ENCODE measurements at regions not wholly inside any gene's neighbourhood (a gene's known extent, or its start where the extent isn't known, plus 50 kb on each side); places are given as distances from the start of the nearest gene placed in this dataset.

DNA sequence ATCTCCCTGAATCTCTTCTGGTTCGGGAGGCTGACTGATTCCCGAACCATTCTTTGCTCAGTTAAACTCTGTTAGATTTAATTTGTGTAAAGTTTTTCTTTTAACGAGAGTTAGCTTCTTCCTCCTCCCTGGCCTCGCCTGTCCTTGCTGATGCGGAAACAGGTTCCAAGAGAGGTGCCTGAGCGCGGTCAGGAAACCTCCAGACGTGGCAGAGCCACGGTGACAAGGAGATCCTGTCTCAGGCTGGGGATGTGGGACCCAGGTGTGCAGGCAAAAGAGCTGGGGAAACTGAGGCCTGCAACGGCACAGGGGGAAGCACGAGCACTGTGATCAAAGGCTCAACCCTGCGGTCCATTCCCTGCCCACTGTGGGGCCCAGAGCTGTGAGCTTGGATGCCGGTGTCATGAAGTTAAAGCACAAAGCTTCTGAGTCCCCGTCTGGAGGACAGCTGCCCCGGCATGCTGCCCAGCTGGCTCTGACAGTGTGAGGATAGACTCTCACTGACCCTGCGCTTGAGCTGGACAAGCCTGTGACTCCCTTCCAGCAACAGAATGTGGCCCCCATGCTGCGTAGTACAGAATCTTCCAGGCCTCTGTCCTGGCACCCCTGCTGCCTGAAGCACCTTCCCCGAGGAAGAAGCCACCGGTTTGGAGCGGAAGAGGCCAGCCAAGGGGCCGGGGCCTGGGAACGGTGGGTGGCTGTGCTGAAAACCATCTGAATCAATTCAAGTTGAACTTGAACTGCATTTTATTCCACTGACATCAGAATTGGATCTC is 960.6 kb downstream of the BRD1 start:
- no peak for DNase-seq (ENCODE audit: low read depth in 3 of 3)

DNA sequence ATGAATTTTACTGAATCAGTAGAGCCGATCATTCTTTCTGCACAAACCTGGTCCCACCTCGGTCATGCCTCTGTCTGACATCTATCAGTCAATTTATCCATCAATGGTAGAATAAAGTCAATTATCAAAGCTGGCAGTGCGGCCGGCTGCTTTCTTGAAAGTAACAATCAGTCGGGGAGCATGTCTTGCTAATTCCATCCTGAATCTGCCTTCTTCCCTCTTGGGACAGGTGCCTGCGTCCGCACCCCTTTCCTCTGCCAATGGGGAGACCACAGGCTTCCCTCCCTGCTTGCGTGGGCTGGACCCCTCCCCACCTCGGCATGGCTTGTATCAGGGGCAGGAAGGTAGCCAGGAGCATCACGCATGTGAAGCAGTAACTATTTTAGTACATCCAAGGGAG is 962.9 kb downstream of the BRD1 start:
- DNase-seq (ENCODE audit: low read depth in 3 of 3), result no peak

DNA sequence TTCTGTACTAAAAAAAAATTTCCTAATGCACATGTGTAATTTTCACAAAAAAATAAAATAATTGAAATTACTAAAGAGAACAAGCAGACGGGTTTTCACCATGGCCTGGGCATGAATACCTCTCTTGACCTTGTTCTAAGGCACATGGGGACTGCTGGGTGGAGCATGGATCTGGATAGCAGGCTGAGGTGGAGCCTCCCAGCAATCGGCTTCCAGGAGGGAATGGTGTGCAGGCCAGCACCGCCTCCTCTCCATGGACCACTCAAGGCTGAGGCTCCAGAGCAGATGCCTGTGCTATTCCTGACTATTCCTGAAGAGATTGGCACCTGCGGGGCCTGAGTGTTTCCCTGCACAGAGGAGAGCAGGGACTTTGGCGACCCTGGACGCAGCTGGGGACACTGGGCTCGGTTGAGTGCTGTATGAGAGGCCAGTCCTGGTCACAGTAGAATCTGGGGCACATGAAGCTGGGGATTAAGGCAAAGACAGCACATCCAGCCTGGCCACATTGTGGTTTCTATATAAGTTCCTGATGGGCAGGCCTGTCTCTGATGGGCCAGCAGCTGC is 963.6 kb downstream of the BRD1 start:
- no peak for DNase-seq (ENCODE audit: low read depth in 3 of 3)

DNA sequence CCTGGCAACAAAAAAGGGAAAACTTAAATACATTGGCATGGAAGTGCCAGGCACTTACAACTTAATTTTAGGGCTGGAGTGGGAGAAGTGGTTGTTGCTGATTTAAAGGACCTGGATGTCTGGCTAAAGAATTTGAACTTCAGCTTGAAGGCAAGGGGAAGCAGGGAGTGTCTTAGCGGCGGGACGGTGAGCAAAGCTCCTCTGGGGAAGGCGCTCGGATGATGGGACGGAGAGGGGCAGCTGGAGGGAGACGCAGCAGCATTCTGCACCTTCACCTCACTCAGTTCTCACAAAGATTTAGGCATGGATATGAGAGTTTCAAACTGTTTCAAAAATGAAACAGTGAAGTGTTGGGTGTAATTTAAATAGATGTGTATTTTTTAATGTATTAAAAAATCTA is 967.1 kb downstream of the BRD1 start:
- DNase-seq (ENCODE audit: low read depth in 3 of 3), result no peak

DNA sequence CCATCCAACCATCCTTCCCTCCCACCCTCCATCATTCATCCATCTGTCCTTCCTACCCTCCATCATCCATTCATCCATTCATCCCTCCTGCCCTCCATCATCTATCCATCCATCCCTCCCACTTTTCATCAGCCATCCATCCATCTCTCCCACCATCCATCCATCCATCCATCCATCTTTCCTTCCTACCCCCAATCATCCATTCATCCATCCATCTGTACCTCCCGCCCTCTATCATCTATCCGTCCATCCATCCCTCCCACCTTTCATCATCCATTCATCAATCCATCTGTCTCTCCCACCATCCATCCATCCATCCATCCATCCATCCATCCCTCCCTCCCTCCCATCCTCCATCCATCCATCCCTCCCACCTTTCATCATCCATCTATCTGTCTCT is 968.8 kb downstream of the BRD1 start:
- DNase-seq (ENCODE audit: low read depth in 3 of 3), result no peak

DNA sequence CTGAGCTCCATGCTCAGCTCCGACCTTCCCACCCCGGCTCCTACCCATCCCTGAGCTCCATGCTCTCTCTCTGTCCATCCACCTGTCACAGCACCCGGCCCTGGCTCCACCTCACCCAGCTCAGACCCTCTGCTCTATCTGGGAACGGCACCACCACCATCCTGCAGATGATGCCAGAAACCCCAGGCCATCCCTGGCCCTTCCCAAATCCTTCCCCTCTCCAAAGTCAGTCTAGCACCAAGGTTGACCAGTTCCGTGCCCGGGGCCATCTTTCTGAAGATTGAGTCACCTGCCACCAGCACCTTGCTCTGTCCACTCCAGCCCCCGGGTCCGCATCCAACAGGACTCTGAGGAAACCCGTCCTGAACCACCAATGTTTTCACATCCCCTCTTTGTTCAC is 969.6 kb downstream of the BRD1 start:
- DNase-seq (ENCODE audit: low read depth in 3 of 3), result no peak

DNA sequence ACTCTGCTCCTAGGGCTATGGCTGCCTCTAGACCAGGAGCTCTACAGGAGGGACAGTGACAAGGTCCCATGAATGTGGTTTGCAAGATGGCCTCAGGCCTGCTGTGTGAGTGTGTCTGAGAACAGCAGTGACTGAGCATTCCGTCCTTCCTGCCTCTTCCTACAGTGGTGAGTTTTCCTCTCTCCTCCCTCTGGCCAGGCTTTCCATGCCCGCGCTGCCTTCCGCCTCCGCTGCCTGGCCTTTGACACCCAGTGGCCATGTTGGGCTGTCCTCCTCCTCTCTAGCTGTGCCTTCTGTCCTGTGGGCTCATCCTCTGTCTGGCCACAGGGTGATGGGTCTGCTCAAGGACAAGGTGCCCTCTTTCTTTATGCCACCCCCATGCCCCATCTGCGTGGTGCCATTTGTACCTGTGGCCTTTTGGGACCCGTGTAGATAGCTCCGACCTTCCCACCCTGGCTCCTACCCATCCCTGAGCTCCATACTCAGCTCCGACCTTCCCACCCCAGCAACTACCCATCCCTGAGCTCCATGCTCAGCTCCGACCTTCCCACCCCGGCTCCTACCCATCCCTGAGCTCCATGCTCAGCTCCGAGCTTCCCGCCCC is 970.4 kb downstream of the BRD1 start:
- no peak for DNase-seq (ENCODE audit: low read depth in 3 of 3)

DNA sequence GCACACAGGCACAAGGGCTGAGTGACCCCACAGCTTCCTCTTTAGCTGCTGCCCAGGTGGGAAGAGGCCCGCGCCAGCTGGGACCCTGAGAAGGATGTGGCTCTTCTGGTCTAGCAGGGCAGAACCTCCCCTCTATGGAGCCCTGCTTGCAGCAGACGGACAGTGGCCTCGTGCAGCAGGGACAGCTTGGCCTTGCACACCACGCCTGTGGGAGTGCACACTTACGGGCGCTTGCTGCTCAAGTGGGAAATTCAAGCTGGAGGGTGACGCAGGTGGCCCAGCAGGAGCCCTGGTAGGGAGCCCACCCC is 971.4 kb downstream of the BRD1 start:
- DNase-seq (ENCODE audit: low read depth in 3 of 3), result no peak

DNA sequence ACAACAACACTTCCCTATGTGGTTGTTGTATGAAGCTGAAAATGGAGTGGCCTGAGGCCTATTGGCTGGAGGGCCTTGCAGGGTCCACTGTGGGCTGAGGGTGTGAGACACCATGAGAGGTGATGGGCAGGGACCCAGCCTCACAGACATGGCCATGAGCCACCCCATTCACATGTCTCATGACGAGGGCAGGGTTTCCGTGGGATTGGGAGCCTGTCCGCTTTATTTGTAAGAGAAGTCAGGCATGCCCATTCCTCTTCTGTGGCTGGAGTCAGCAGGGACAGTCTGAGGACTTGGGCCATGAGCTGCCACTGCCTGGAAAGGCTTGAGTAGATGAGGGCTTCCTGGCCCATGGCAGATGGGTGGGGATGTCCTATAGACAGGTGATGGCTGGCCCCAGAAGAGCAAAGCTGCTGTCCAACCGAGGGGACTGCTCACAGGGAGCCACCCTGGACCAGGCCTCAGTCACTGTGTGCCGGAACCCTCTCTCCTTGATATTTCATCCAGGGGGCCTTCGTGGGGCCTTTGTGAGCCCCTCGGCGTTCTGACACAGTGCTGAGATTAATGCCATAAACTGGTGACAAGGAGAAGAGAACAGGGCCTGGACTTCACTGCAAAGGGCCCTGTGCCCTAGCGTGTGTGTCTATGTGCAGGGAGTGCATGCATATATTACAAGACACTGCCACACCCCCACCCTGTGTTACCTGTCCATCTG is 971.9 kb downstream of the BRD1 start:
- DNase-seq (ENCODE audit: low read depth in 3 of 3), result no peak

DNA sequence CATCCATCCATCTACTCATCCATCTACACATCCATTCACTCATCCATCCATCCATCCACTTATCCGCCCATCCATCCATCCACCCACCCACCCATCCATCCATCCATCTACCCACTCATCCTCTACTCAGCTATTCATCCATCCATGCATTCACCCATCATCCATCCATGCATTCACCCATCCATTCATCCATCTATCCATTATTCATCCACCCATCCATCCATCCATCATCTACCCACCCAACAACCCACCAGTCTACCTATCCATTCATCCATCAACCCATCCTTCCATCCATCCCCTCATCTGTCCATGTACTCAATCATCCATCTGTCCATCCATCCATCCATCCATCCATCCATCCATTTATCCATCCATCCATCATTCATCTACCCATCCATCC is 972.7 kb downstream of the BRD1 start:
- no peak for DNase-seq (ENCODE audit: low read depth in 3 of 3)

DNA sequence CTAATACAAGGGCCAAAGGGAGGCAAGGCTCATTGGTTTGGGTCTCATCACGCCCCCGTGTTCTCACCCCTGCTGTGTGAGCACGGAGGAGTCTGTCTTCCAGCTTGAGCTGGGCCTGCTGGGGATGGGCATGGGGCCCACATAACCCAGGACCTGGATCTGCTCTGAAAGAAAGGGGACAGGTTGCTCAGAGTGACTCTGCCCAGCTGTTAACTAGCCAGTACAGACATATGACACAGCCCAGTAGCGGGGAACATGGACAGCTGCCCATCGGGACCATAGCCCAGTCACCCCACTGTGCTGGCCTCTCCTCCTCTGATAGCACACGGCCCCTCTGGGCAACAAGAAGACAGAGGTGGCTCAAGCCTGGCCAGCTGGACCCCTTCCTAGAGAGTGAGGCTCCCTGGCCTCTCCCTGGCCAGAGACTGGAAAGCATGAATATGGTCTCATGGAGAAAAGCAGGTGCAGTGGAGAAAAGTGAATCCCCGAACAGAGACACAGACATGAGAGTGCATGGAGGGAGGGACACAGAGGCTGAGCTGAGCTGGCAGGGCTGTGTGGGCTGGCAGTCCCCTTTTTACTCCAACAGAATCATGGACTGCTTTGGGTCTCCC is 973.9 kb downstream of the BRD1 start:
- DNase-seq (ENCODE audit: low read depth in 3 of 3), result no peak

DNA sequence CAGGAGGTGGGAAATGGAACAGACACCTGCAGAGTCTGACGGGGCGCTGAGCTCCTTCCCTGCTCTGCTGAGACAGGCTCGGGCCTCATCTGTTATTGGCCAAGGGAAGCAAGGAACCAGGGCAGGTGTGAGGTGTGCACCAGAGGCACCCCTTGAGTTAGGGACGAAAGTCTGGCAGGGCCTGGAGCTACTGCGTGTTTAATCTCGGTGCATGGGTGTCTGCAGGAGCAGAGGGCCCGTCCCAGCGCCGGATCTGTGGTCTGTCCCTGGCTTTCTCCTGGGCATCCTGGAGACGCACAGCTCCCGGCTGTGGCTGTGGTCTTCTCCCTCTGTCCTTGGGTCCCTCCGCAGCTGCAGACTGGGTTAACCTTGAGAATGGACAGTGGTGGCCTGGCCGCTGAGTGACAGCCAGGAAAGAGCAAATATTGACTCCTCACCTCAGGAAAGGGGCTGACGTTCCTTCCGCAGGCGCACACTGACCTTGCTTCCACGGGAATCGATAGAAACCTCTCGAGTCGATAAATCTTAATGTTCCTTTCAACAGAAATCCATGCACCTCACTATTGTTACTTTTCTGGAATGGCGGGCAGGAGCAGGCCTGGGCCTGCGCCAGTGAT is 975.6 kb downstream of the BRD1 start:
- DNase-seq (ENCODE audit: low read depth in 3 of 3), result no peak

DNA sequence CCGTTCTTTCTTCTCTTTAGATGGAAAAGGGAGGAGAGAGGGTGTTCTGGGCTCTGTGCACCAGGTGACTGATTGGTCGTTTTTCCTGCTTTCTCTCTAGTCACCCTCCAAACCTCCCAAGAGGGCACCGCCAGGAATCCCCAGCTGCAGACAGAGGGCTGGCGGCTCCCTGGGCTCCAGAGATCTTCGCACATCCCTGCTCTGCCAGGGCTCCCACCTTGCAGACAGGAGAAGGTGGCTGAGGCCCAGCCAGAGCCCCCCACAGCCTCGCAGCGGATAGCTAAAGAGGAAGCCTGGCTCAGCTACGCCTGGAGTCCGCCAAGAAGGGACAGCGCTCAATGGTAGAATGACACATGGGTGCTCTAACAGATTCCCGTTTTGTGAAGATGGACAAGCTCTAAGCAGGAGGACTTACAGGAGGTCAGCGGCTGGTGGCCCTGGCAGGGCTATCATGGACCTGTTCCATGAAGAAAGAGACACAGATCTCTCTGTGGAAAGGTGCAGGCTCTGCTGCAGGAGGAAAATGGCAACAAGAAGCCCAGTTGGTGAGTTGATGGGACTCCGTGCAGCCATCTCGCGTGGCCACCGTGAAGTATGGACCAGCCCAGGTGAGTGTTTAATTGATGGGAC is 976.9 kb downstream of the BRD1 start:
- no peak for DNase-seq (ENCODE audit: low read depth in 3 of 3)

DNA sequence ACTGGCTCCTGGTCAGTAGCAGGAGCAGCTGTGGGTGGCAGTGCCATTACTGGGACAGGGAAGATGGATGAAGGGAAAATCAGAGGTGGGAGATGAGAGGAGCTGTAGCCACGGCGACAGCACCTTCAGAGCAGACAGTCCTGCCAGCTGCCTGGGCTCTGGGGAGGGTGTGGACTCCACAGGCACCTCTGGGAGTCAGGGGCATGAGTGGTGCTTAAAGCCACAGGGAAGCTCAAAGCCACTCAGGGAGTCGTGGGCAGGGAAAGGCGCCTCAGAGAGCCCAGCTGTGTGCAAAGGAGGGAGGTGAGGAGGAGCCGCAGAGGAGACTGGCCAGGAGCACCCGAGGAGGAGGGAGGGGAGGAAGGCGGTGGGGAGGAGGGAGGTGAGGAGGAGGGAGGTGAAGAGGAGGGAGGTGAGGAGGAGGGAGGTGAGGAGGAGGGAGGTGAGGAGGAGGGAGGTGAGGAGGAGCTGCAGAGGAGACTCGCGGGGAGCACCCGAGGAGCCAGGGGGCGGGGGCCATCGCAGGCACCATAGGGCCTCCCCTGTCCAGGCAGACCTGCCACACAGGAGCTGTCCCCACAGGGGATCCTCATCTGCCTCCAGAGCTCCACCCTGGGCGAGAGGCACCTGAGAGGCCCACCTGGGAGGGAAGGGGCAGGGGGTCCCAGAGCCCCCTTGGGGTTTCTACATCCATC is 977.6 kb downstream of the BRD1 start:
- no peak for DNase-seq (ENCODE audit: low read depth in 3 of 3)

DNA sequence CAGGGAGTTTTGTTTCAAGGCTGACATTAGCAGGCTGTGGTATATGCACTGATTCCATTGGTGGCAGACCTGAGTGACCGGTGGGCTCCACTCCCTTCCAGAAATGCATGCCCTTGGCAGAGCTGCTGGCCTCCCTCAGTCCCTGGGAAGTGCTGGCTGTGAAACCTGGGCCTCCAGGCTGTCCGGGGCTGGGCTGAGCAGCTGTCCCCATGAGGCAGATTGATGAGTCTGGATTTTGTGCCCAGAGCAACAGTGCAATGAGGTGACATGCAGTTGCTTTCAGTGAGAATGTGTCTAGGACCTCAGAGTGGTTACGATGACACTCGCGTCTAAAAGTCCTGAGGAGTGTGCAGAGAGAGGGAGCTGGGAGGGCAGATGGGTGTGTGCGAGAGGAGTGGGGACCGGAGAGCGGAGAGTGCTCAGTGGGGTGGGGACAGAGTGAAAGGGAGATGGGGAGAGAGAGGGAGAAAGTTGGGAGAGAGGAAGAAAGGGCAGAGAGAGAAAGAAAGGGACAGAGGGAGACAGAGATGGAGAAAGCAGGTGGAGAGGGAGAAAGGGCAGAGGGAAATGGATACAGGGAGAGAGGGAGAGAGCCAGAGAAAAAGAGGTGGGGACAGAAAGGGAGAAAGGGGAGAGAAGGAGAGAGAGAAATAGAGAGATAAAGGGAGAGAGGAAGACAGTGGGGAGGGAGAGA is 978.3 kb downstream of the BRD1 start:
- DNase-seq (ENCODE audit: low read depth in 3 of 3), result no peak

DNA sequence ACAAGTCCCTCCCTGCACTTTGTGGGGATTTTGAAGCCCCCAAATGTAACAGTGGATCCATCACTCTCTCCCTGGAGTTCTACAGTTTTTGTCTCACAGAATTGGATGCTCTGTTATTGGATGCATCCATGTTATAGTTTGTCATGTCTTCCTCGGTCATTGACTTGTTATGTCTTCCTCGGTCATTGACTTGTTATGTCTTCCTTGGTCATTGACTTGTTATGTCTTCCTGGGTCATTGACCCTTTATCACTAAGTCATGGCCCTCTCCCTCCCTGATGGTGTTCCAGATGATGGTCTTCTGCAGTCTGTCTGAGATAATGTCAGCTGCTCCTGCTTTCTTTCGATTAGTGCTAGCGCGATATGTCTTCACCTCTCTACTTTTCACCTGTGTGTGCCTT is 981.5 kb downstream of the BRD1 start:
- DNase-seq (ENCODE audit: low read depth in 3 of 3), result no peak

DNA sequence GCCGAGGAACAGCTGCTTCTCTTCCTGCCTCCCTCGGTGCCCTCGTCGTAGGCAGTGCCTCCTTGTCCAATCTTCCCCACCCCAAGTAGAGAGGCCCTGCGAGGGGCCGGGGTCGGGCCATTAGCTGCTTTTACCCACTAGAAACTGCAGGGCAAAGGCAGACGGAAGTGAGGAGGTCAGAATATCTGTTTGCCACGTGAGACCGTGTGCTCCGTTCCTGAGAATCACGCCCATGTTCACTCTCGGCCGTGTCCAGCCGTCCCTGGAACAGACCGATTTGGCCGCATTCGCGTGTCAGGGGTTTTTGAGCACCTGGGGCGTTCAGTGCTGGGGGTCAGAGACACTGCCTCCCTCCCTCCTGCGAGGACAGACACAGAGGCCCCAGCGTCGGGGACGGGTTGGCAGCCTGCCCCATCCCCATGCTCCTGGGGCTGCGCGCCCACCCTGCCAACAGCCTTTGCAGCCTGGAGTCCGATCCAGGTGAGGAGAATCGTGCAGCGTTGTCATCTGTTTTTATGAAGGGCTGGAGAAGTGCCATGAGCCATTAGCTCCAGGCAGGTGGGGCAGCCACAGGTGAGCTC is 982.2 kb downstream of the BRD1 start:
- DNase-seq (ENCODE audit: low read depth in 3 of 3), result no peak

DNA sequence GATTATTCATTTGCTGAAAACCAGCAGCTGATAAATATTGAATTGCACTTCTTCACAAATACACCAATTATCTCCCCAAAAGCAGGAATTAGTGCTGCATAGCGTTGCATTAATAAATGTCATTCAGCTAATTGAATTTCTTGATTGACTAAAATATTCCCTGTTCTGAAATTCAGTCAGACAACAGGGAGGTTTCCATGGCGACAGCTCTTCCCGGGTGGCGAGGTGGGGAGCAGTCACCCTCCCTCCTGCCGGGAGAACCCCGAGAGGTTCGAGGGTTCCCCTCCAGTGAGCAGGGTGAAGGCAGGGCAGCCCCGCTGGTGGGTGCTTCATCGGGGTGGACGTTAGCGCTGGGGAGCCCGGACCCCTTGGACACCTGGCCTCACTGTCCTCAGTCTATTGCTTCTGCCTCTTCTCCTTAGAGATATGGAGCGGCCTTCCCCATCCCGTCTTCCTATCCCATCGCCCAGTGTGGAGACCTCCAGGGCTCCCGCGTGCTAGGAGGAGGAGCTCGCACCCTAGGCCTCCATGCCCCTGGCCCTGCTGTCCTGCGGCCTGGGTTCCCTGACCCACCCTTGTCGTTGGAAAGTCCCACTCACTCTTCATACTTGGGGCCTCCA is 983.5 kb downstream of the BRD1 start:
- no peak for DNase-seq (ENCODE audit: low read depth in 3 of 3)

DNA sequence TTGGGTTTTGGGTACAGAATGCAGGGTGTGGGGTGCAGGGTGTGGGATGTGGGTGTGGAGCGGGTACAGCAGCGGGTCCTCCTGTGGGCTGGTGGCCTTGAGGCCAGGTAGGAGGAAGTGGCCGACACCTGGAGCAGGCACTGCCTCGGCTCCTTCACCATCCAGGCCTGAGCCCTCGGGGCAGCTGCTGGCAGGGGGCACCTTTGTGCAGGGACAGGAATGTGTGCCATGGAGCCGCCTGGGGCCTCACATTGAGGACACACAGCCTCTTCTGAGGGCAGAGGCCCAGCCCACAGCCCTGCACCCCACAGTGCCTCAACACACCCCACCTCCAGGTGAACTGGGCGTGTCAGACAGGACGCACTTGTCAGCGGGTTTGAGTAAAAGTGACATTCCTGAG is 984.0 kb downstream of the BRD1 start:
- no peak for DNase-seq (ENCODE audit: low read depth in 3 of 3)

DNA sequence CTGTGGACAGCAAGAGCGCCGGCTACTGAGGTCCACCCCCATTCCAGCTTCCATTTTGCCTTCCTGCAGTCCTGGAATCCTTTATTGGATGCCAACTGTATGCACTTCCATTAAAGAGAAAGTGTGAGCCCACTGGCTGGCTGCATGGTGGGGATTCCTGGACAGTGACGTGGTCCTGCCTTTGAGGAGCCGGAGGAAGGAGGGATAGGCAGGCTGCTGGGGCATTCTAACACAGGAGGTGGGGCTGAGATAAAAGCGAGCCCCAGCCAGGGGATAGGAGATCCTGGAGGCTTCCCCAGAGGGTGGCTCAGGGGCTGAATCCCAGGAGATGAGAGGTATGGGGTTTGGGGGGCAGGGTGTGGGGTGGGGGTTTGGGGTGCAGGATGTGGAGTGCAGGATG is 984.7 kb downstream of the BRD1 start:
- no peak for DNase-seq (ENCODE audit: low read depth in 3 of 3)

Data from stimulated activated CD4-positive, alpha-beta T cell treated with anti-CD3 and anti-CD28 coated beads, TNF-alpha, amount 100 ng/mL, for 48 hours (primary cell).